IMR-90 (cell line): ENCODE measurements at regions not wholly inside any gene's neighbourhood (a gene's known extent, or its start where the extent isn't known, plus 50 kb on each side); places are given as distances from the start of the nearest gene placed in this dataset.
A peak's percentile ranks its signal among the peaks of the same experiment; 100 is the strongest.

Source experiments
- ATAC-seq: fragments of 200-7000 bp; cut with Tn5 transposase; 2 replicates; pipeline ENCODE4 v1.9.1; 2020; ENCODE audit warnings: low read depth, mild to moderate bottlenecking, moderate library complexity
- BruUV-seq: library from RNA; stranded (reverse); fragments of 400-500 nt; replicated peaks from 2 replicates; lab custom pipeline; 2021; lab: Mats Ljungman, UMichigan
- CTCF ChIA-PET: fragments of 300-600 bp; formaldehyde crosslinking; extraction: SDS; loops from one replicate; lab custom pipeline; 2021; ENCODE audit warnings: antibody characterized with exemption; lab: Yijun Ruan, JAX
- POLR2A ChIA-PET: fragments of 300-600 bp; sonication (Branson Sonifier 250); formaldehyde crosslinking; loops from one replicate; lab custom pipeline; 2022; ENCODE audit warnings: antibody characterized with exemption; ENCODE audit not compliant: unreplicated experiment; lab: Charles Lee
- DNase-seq: peaks from one replicate; pipeline ENCODE4 v3.0.0; 2013
- H2AFZ ChIP-seq: replicated peaks from 2 replicates; pipeline ENCODE3; 2013; ENCODE audit warnings: low read length, mild to moderate bottlenecking; ENCODE audit not compliant: poor library complexity
- H2AK5ac ChIP-seq: 2 replicates; pipeline ENCODE4 v1.6.1; 2013; ENCODE audit warnings: low read depth, low read length, inconsistent platforms
- H2AK9ac ChIP-seq: replicated peaks from 2 replicates; pipeline ENCODE3; 2013; ENCODE audit warnings: mild to moderate bottlenecking, low read depth, low read length, moderate library complexity; ENCODE audit not compliant: poor library complexity
- H2BK120ac ChIP-seq: 2 replicates; pipeline ENCODE4 v1.6.1; 2013; ENCODE audit warnings: low read depth, low read length, inconsistent platforms
- H2BK15ac ChIP-seq: 3 replicates; pipeline ENCODE4 v1.6.1; 2013; ENCODE audit warnings: low read depth, low read length, inconsistent platforms
- H2BK20ac ChIP-seq: 2 replicates; pipeline ENCODE4 v1.6.1; 2013; ENCODE audit warnings: low read depth, mild to moderate bottlenecking, inconsistent platforms, low read length, moderate library complexity
- H2BK5ac ChIP-seq: 2 replicates; pipeline ENCODE4 v1.6.1; 2013; ENCODE audit warnings: mild to moderate bottlenecking, low read depth, low read length, inconsistent platforms; ENCODE audit not compliant: poor library complexity, severe bottlenecking
- H3K14ac ChIP-seq: replicated peaks from 2 replicates; pipeline ENCODE4 v1.6.1; 2013; ENCODE audit warnings: low read depth, low read length, inconsistent platforms
- H3K18ac ChIP-seq: 2 replicates; pipeline ENCODE4 v1.6.1; 2013; ENCODE audit warnings: low read depth, low read length, control low read depth
- H3K23ac ChIP-seq: 2 replicates; pipeline ENCODE4 v1.6.1; 2013; ENCODE audit warnings: low read depth, low read length, inconsistent platforms
- H3K27ac ChIP-seq: 2 replicates; pipeline ENCODE4 v1.5.1; 2013; ENCODE audit warnings: mild to moderate bottlenecking, control low read depth, low read length; ENCODE audit not compliant: insufficient read depth
- H3K27me3 ChIP-seq: 2 replicates; pipeline ENCODE4 v1.6.1; 2013; ENCODE audit warnings: low read length; ENCODE audit not compliant: control insufficient read depth, insufficient read depth
- H3K36me3 ChIP-seq: 2 replicates; pipeline ENCODE4 v1.6.1; 2013; ENCODE audit warnings: low read length, mixed read lengths; ENCODE audit not compliant: control insufficient read depth, insufficient read depth
- H3K4ac ChIP-seq: 2 replicates; pipeline ENCODE4 v1.6.1; 2013; ENCODE audit warnings: low read depth, low read length, inconsistent platforms
- H3K4me1 ChIP-seq: 2 replicates; pipeline ENCODE4 v1.6.1; 2013; ENCODE audit warnings: low read length, mixed read lengths; ENCODE audit not compliant: control insufficient read depth, insufficient read depth
- H3K4me2 ChIP-seq: 2 replicates; pipeline ENCODE4 v1.6.1; 2013; ENCODE audit warnings: low read depth, mild to moderate bottlenecking, control low read depth, low read length, moderate library complexity
- H3K4me3 ChIP-seq: 2 replicates; pipeline ENCODE4 v1.5.1; 2013; ENCODE audit warnings: low read depth, mild to moderate bottlenecking, control low read depth, low read length, moderate library complexity; ENCODE audit not compliant: insufficient read depth
- H3K56ac ChIP-seq: 2 replicates; pipeline ENCODE4 v1.6.1; 2013; ENCODE audit warnings: low read length, inconsistent platforms; ENCODE audit not compliant: insufficient read depth; ENCODE audit errors: extremely low read depth
- H3K79me1 ChIP-seq, 2 experiments: 2 replicates each; pipeline ENCODE4 v1.6.1; 2013; ENCODE audit warnings: low read length in 2 of 2, inconsistent platforms in 1 of 2, low read depth in 1 of 2
- H3K9ac ChIP-seq: 2 replicates; pipeline ENCODE4 v1.6.1; 2013; ENCODE audit warnings: low read depth, low read length, control low read depth
- H3K9me1 ChIP-seq: 2 replicates; pipeline ENCODE4 v1.6.1; 2013; ENCODE audit warnings: low read length, inconsistent platforms; ENCODE audit not compliant: insufficient read depth
- H3K9me3 ChIP-seq: 2 replicates; pipeline ENCODE4 v1.6.1; 2013; ENCODE audit warnings: low read length; ENCODE audit not compliant: control insufficient read depth, insufficient read depth
- H4K20me1 ChIP-seq: 2 replicates; pipeline ENCODE4 v1.6.1; 2013; ENCODE audit warnings: low read length, inconsistent platforms; ENCODE audit not compliant: insufficient read depth
- H4K5ac ChIP-seq: 2 replicates; pipeline ENCODE4 v1.6.1; 2013; ENCODE audit warnings: mild to moderate bottlenecking, low read depth, low read length, control low read depth
- H4K8ac ChIP-seq, 2 experiments: 2 replicates each; pipeline ENCODE4 v1.6.1; 2013; ENCODE audit warnings: low read depth in 2 of 2, low read length in 2 of 2, control low read depth in 1 of 2, inconsistent platforms in 1 of 2
- H4K91ac ChIP-seq: 2 replicates; pipeline ENCODE4 v1.6.1; 2013; ENCODE audit warnings: low read depth, low read length, inconsistent platforms; ENCODE audit not compliant: insufficient read depth
- CEBPB ChIP-seq: IDR thresholded peaks from 2 replicates; pipeline ENCODE4 v1.6.1; 2012; ENCODE audit warnings: low read depth, low read length, improper control_type of control experiment
- CTCF ChIP-seq: conservative IDR thresholded peaks from 2 replicates; pipeline ENCODE4 v1.5.1; 2012; ENCODE audit warnings: mild to moderate bottlenecking, low read depth, low read length, improper control_type of control experiment
- FOS ChIP-seq: fragments of 150-350 bp; IDR thresholded peaks from 2 replicates; pipeline ENCODE4 v1.6.1; 2016; ENCODE audit warnings: low read depth, low read length
- MXI1 ChIP-seq: IDR thresholded peaks from 2 replicates; pipeline ENCODE4 v1.6.1; 2012; ENCODE audit warnings: low read depth, mild to moderate bottlenecking, low read length, moderate library complexity, borderline replicate concordance
- RAD21 ChIP-seq: IDR thresholded peaks from 2 replicates; pipeline ENCODE4 v1.6.1; 2012; ENCODE audit warnings: low read length, improper control_type of control experiment
- WGBS, 2 experiments: methylation state at CpG; one replicate each; pipeline versions ENCODE4 v1.1.5 to v1.1.7; 2013; ENCODE audit warnings: missing lambda C conversion rate in 2 of 2; ENCODE audit not compliant: insufficient read length in 1 of 2; ENCODE audit errors: extremely low coverage in 2 of 2; 5-methylcytosine and 5-hydroxymethylcytosine counted together
- dilution Hi-C: fragments of 300-500 bp; cut with HindIII; formaldehyde crosslinking; loops from one replicate; pipeline ENCODE4 v1.14.3; 2018; ENCODE audit warnings: low sequenced_read_pairs; ENCODE audit not compliant: unreplicated experiment
- in situ Hi-C: fragments of 300-500 bp; cut with MboI; formaldehyde crosslinking; loops from 3 replicates; pipeline ENCODE4 v1.14.3; 2019; ENCODE audit warnings: low sequenced_read_pairs, inconsistent platforms, mixed read lengths
- intact Hi-C: fragments of 100-400 bp; cut with micrococcal nuclease; formaldehyde crosslinking; loops from 2 replicates; pipeline ENCODE4 v1.10.0; 2022

- no peak overlapping the region for H3K4ac ChIP-seq
- peaks cover 4% of the 10 kb centered on the region for H3K9me3 ChIP-seq
- H2BK5ac ChIP-seq: no peak overlapping the region
- H4K5ac ChIP-seq: no peak overlapping the region
- intact Hi-C loops: no loop called here
- no CpG with 5 or more reads among the region's 3 CpGs for WGBS, 2 experiments
- H4K8ac ChIP-seq: no peak overlapping the region
- H3K27ac ChIP-seq: no peak overlapping the region
- H3K4me2 ChIP-seq: no peak overlapping the region
- H2BK20ac ChIP-seq: no peak overlapping the region
- H2BK120ac ChIP-seq: no peak overlapping the region
- no peaks in the 10 kb centered on the region for H3K27me3 ChIP-seq
- no peak overlapping the region for H3K18ac ChIP-seq
- no peak overlapping the region for H2AK5ac ChIP-seq
- no peak overlapping the region for H2AFZ ChIP-seq
- H3K14ac ChIP-seq: no peak overlapping the region
- dilution Hi-C loops: no loop called here
- no peaks in the 10 kb centered on the region for H3K36me3 ChIP-seq
- ATAC-seq: no peak
- ChIA-PET CTCF (no interaction called here), POLR2A (no interaction called here)
- no peaks in the 10 kb centered on the region for H4K20me1 ChIP-seq
- no peak overlapping the region for H2BK15ac ChIP-seq
- no peak for DNase-seq
- no peak overlapping the region for H4K91ac ChIP-seq
- H2AK9ac ChIP-seq: no peak overlapping the region
- no peaks in the 10 kb centered on the region for H3K9me1 ChIP-seq
- H3K23ac ChIP-seq: no peak overlapping the region
- no peak overlapping the region for H3K56ac ChIP-seq
- in situ Hi-C loops: no loop called here
- H3K4me1 ChIP-seq: no peaks in the 10 kb centered on the region
- H3K79me1 ChIP-seq: no peaks in the 10 kb centered on the region
- TF ChIP-seq RAD21 (0 out of 2 replicates have a peak, but pooled peaks have one; percentile 10), MXI1 (no peak), FOS (no peak), CTCF (0 out of 2 replicates have a peak, but pooled peaks have one; percentile 26), CEBPB (no peak)
- no TSS peak for BruUV-seq
- no peak overlapping the region for H3K9ac ChIP-seq
- H3K4me3 ChIP-seq: no peak overlapping the region
These were observed 61.5 kb upstream of the ELMO1 start for GRCh38 chr7:37510043-37510634.
